K562 (cell line): ENCODE measurements at regions not wholly inside any gene's neighbourhood (a gene's known extent, or its start where the extent isn't known, plus 50 kb on each side); places are given as distances from the start of the nearest gene placed in this dataset.

ENCODE experiments used
- ATAC-seq: fragments of 200-7000 bp; cut with Tn5 transposase; 3 replicates; pipeline ENCODE4 v1.9.1; 2020; ENCODE audit warnings: moderate library complexity
- BruUV-seq: library from RNA; stranded (reverse); fragments of 400-500 nt; replicated peaks from 2 replicates; lab custom pipeline; 2021; lab: Mats Ljungman, UMichigan
- CTCF ChIA-PET: fragments of 300-600 bp; formaldehyde crosslinking; extraction: SDS; loops from one replicate; lab custom pipeline; 2021; ENCODE audit warnings: low intra/inter-chr PET ratio; lab: Yijun Ruan, JAX
- POLR2A ChIA-PET: fragments of 300-600, 350-650 bp; sonication (Branson Sonifier 250); formaldehyde crosslinking; extraction: SDS; loops from one replicate; lab custom pipeline; 2021; ENCODE audit warnings: antibody characterized with exemption, inconsistent platforms; lab: Yijun Ruan, JAX
- DNase-seq, 4 experiments: peaks; one replicate each; pipeline versions ENCODE4 v3.0.0 to v3.0.0-alpha.2; 2011 to 2018; ENCODE audit warnings: low spot score in 3 of 4, mixed read lengths in 3 of 4; ENCODE audit errors: extremely low read depth in 1 of 4
- FAIRE-seq: peaks from 2 replicates; lab custom pipeline; 2011; peaks lifted over from hg19 to GRCh38; lab: Jason Lieb, UNC
- H2AFZ ChIP-seq: 2 replicates; pipeline ENCODE4 v1.6.0; 2011; ENCODE audit warnings: low read depth, low read length, control low read depth, inconsistent platforms
- H3K27ac ChIP-seq: fragments of 200-600 bp; 3 replicates; pipeline ENCODE4 v1.8.0; 2011; ENCODE audit warnings: low read depth, mild to moderate bottlenecking, control low read depth, inconsistent platforms, low read length, moderate library complexity, mixed read lengths; ENCODE audit errors: extremely low read depth
- H3K27me3 ChIP-seq, 2 experiments: fragments of 300-600 bp in 1 of 2; 2 replicates in 1 of 2; 3 replicates in 1 of 2; pipeline versions ENCODE4 v1.6.0 to v1.8.0; 2011; ENCODE audit warnings: inconsistent platforms in 2 of 2, low read length in 2 of 2, mild to moderate bottlenecking in 1 of 2, mixed read lengths in 1 of 2, moderate library complexity in 1 of 2; ENCODE audit not compliant: control insufficient read depth in 2 of 2, insufficient read depth in 2 of 2
- H3K36me3 ChIP-seq: fragments of 300-600 bp; 3 replicates; pipeline ENCODE4 v1.8.0; 2011; ENCODE audit warnings: mild to moderate bottlenecking, low read length, inconsistent platforms; ENCODE audit not compliant: control insufficient read depth, insufficient read depth
- H3K4me1 ChIP-seq, 2 experiments: fragments of 200-600 bp in 1 of 2; replicated peaks in 1 of 2; 2 replicates in 1 of 2; 3 replicates in 1 of 2; pipeline versions ENCODE4 v1.5.1 to v1.8.0; 2011; ENCODE audit warnings: inconsistent platforms in 2 of 2, low read length in 2 of 2, mild to moderate bottlenecking in 1 of 2, mixed read lengths in 1 of 2, moderate library complexity in 1 of 2; ENCODE audit not compliant: control insufficient read depth in 2 of 2, insufficient read depth in 2 of 2
- H3K4me2 ChIP-seq: 2 replicates; pipeline ENCODE4 v1.6.1; 2011; ENCODE audit warnings: low read length, control low read depth, inconsistent platforms, mixed read lengths; ENCODE audit not compliant: insufficient read depth
- H3K4me3 ChIP-seq: fragments of 200-600 bp; sonication (generic), shearing (Covaris generic); 2 replicates; pipeline ENCODE4 v1.5.1; 2016; ENCODE audit warnings: control low read depth, inconsistent platforms
- H3K79me2 ChIP-seq: fragments of 200-600 bp; 3 replicates; pipeline ENCODE4 v1.8.0; 2011; ENCODE audit warnings: low read length, inconsistent platforms; ENCODE audit not compliant: control insufficient read depth, insufficient read depth
- H3K9ac ChIP-seq, 2 experiments: 2 replicates each; pipeline versions ENCODE4 v1.6.0 to v1.6.1; 2011; ENCODE audit warnings: low read depth in 2 of 2, low read length in 2 of 2, control low read depth in 1 of 2, inconsistent platforms in 1 of 2, mild to moderate bottlenecking in 1 of 2, mixed read lengths in 1 of 2; ENCODE audit not compliant: insufficient read depth in 1 of 2
- H3K9me1 ChIP-seq: one replicate; pipeline ENCODE4 v1.6.0; 2011; ENCODE audit warnings: inconsistent platforms, mild to moderate bottlenecking, low read length, moderate library complexity; ENCODE audit not compliant: control insufficient read depth, insufficient read depth
- H3K9me3 ChIP-seq: replicated peaks from 2 replicates; pipeline ENCODE4 v1.5.1; 2011; ENCODE audit warnings: low read depth, low read length, inconsistent platforms; ENCODE audit not compliant: control insufficient read depth, insufficient read depth
- H4K20me1 ChIP-seq: replicated peaks from 2 replicates; pipeline ENCODE4 v1.6.1; 2011; ENCODE audit warnings: low read length, inconsistent platforms, mixed read lengths; ENCODE audit not compliant: control insufficient read depth, insufficient read depth
- JUN ChIP-seq, 2 experiments: sonication (generic) in 1 of 2; formaldehyde crosslinking in 1 of 2; IDR thresholded peaks; 2 replicates each; pipeline versions ENCODE4 v1.6.1 to v1.8.0; 2012 to 2022; ENCODE audit warnings: borderline replicate concordance in 2 of 2, mild to moderate bottlenecking in 2 of 2, improper control_type of control experiment in 1 of 2, low read depth in 1 of 2, low read length in 1 of 2, missing genetic modification reagents in 1 of 2
- JUND ChIP-seq, 2 experiments: IDR thresholded peaks; 2 replicates in 1 of 2; 3 replicates in 1 of 2; pipeline ENCODE4 v1.6.1; 2011; ENCODE audit warnings: borderline replicate concordance in 2 of 2, low read depth in 2 of 2, low read length in 2 of 2, improper control_type of control experiment in 1 of 2, missing biosample characterization in 1 of 2, missing genetic modification characterization in 1 of 2, missing genetic modification reagents in 1 of 2
- MTA3 ChIP-seq: fragments of 450-650 bp; formaldehyde crosslinking; IDR thresholded peaks from 2 replicates; pipeline ENCODE4 v1.6.1; 2017; ENCODE audit warnings: mild to moderate bottlenecking, borderline replicate concordance
- PTRF ChIP-seq: fragments of 450-650 bp; IDR thresholded peaks from 2 replicates; pipeline ENCODE4 v1.6.1; 2016; ENCODE audit warnings: mild to moderate bottlenecking, missing genetic modification characterization, missing compliant biosample characterization
- TAF1 ChIP-seq: IDR thresholded peaks from 2 replicates; pipeline ENCODE4 v1.6.1; 2011; ENCODE audit warnings: mild to moderate bottlenecking, low read length, moderate library complexity; ENCODE audit not compliant: insufficient read depth, control insufficient read depth, severe bottlenecking; ENCODE audit errors: extremely low read depth
- ZBTB5 ChIP-seq: fragments of 450-650 bp; IDR thresholded peaks from 2 replicates; pipeline ENCODE4 v1.6.1; 2017; ENCODE audit warnings: antibody characterized with exemption
- WGBS: fragments of 100-300 bp; shearing (Covaris generic); methylation state at CpG from one replicate; pipeline ENCODE4 v1.1.6; 2016; ENCODE audit warnings: low coverage, mixed read lengths; ENCODE audit not compliant: insufficient coverage; ENCODE audit errors: missing lambda C conversion rate; 5-methylcytosine and 5-hydroxymethylcytosine counted together
- in situ Hi-C: fragments of 300-500 bp; cut with MboI; formaldehyde crosslinking; loops from 4 replicates; pipeline ENCODE4 v1.15.0; 2018; ENCODE audit warnings: inconsistent platforms, mixed read lengths
- intact Hi-C: fragments of 100-400 bp; cut with micrococcal nuclease; formaldehyde crosslinking; loops from 2 replicates; pipeline ENCODE4 v1.14.2; 2022
- TF ChIP-seq, protein P1 (sequence below): fragments of 200-800 bp; sonication (Bioruptor generic); IDR thresholded peaks from 2 replicates; pipeline ENCODE4 v1.6.1; 2017; ENCODE audit warnings: missing genetic modification characterization, missing compliant biosample characterization

DNA sequence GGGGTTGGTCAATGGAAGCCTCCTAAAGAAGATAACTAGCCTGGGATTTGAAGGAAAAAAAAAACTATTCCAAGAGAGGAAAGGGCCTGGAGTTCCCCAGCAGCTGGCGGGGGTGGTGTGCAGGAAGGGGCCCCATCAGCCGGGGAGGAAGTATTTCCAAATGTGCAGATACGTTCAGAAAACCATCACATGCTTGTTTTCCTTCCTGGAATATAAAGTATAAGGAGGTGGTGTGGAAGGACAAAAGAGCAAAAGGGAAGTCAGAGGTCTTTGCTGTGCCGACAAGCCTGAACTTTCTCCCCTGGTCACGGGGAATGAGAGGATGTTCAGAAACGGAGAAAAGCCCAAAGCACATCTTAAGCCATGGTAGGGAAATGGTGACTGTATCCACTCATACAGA is 72.0 kb upstream of the BACE2 start:
- H3K27ac ChIP-seq: no peak overlapping the region
- no peak overlapping the region for H3K4me3 ChIP-seq
- no peaks in the 10 kb centered on the region for H3K9me3 ChIP-seq
- H4K20me1 ChIP-seq: no peaks in the 10 kb centered on the region
- 2% methylated on average over 6 of the region's 6 CpGs for WGBS
- H3K9me1 ChIP-seq: no peaks in the 10 kb centered on the region
- intact Hi-C loops: no loop called here
- H3K27me3 ChIP-seq: no peaks in the 10 kb centered on the region; a peak in 1 of 5 replicates
- no peak overlapping the region for H3K9ac ChIP-seq
- no peak overlapping the region for H2AFZ ChIP-seq
- BruUV-seq: no TSS peak
- ATAC-seq (no peak), DNase-seq (no peak), FAIRE-seq (no peak)
- in situ Hi-C loops: no loop called here
- H3K4me2 ChIP-seq: no peak overlapping the region
- H3K79me2 ChIP-seq: no peaks in the 10 kb centered on the region
- ChIA-PET CTCF (no interaction called here), POLR2A (interaction anchor here (0.6 kb wide), 1 partner anchor 945 kb away, joined by 3 read pairs; no protein-coding TSS in a partner anchor)
- H3K4me1 ChIP-seq: no peaks in the 10 kb centered on the region
- H3K36me3 ChIP-seq: no peaks in the 10 kb centered on the region
- TF ChIP-seq JUN (IDR thresholded peaks at IDR 0.05; ENCODE audit: borderline replicate concordance, low read depth, low read length) (no peak), JUN (CRISPR knock-in tag; IDR thresholded peaks at IDR 0.05; ENCODE audit: borderline replicate concordance) (no peak), PTRF (tag) (no peak), ZBTB5 (no peak), MTA3 (no peak), JUND (IDR thresholded peaks at IDR 0.05; ENCODE audit: borderline replicate concordance, low read depth, low read length) (no peak), JUND (tag; IDR thresholded peaks at IDR 0.05; ENCODE audit: borderline replicate concordance, low read depth, low read length) (no peak), TAF1 (no peak)
- TF ChIP-seq, protein P1, sequence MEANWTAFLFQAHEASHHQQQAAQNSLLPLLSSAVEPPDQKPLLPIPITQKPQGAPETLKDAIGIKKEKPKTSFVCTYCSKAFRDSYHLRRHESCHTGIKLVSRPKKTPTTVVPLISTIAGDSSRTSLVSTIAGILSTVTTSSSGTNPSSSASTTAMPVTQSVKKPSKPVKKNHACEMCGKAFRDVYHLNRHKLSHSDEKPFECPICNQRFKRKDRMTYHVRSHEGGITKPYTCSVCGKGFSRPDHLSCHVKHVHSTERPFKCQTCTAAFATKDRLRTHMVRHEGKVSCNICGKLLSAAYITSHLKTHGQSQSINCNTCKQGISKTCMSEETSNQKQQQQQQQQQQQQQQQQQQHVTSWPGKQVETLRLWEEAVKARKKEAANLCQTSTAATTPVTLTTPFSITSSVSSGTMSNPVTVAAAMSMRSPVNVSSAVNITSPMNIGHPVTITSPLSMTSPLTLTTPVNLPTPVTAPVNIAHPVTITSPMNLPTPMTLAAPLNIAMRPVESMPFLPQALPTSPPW (CRISPR knock-in tag): no peak
